ENCODE measurements at regions not wholly inside any gene's neighbourhood (a gene's known extent, or its start where the extent isn't known, plus 50 kb on each side); places are given as distances from the start of the nearest gene placed in this dataset.

GRCh38 chr12:124100572-124101178 is 127.7 kb downstream of the ZNF664 start:
- no peak overlapping the region for H2AFZ ChIP-seq (ENCODE audit: low read depth, low read length)
- H3F3A ChIP-seq (ENCODE audit: insufficient read depth, low read length, poor library complexity, severe bottlenecking), result no peaks in the 10 kb centered on the region
- no peaks in the 10 kb centered on the region for H3K9me2 ChIP-seq (ENCODE audit: insufficient read depth, low read length)
- H3K9ac ChIP-seq (ENCODE audit: low read length), result no peak overlapping the region
- H3K4me2 ChIP-seq (ENCODE audit: low read length), result no peak overlapping the region
- no peaks in the 10 kb centered on the region for H3K36me3 ChIP-seq (ENCODE audit: insufficient read depth, low read length)
- no peaks in the 10 kb centered on the region for H4K20me1 ChIP-seq (ENCODE audit: insufficient read depth)
- H3K79me2 ChIP-seq (replicated peaks; ENCODE audit: insufficient read depth, low read length), result no peaks in the 10 kb centered on the region
- TF ChIP-seq EZH2 (IDR thresholded peaks at IDR 0.05; ENCODE audit: borderline replicate concordance, insufficient read depth, low read length, poor library complexity, severe bottlenecking), result no peak
- TF ChIP-seq REST (IDR thresholded peaks at IDR 0.05; ENCODE audit: borderline replicate concordance), result no peak
- TF ChIP-seq EP300 (conservative IDR thresholded peaks at IDR 0.05; ENCODE audit: poor library complexity, severe bottlenecking), result no peak
- TF ChIP-seq RAD21 (conservative IDR thresholded peaks at IDR 0.05), result no peak
- TF ChIP-seq CTCF (IDR thresholded peaks at IDR 0.05; ENCODE audit: poor library complexity, severe bottlenecking), result no peak
- no peak for TF ChIP-seq SMC3 (conservative IDR thresholded peaks at IDR 0.05; ENCODE audit: poor library complexity)
- no peak for TF ChIP-seq POLR2AphosphoS5 (IDR thresholded peaks at IDR 0.05)
- no peak for TF ChIP-seq TAF1 (IDR thresholded peaks at IDR 0.05; ENCODE audit: low read depth)
- no peak for TF ChIP-seq MXI1 (conservative IDR thresholded peaks at IDR 0.05; ENCODE audit: poor library complexity, severe bottlenecking)
- H3K27ac ChIP-seq (ENCODE audit: low read length), result no peak overlapping the region
- H3K9me3 ChIP-seq (ENCODE audit: low read length), result no peaks in the 10 kb centered on the region
- H3K4me3 ChIP-seq (ENCODE audit: low read length), result no peak overlapping the region
- no peaks in the 10 kb centered on the region for H3K27me3 ChIP-seq (ENCODE audit: insufficient read depth, low read depth, low read length)

- Histone ChIP-seq H3K79me2 (replicated peaks; ENCODE audit: insufficient read depth, low read length) (no peaks in the 10 kb centered on the region), H3K4me2 (ENCODE audit: low read length) (no peak overlapping the region), H3K9me3 (ENCODE audit: low read length) (no peaks in the 10 kb centered on the region), H3F3A (ENCODE audit: insufficient read depth, low read length, poor library complexity, severe bottlenecking) (no peaks in the 10 kb centered on the region), H3K4me3 (ENCODE audit: low read length) (no peak overlapping the region), H3K9ac (ENCODE audit: low read length) (no peak overlapping the region), H4K20me1 (ENCODE audit: insufficient read depth) (no peaks in the 10 kb centered on the region), H3K27ac (ENCODE audit: low read length) (no peak overlapping the region), H3K36me3 (ENCODE audit: insufficient read depth, low read length) (no peaks in the 10 kb centered on the region), H3K9me2 (ENCODE audit: insufficient read depth, low read length) (no peaks in the 10 kb centered on the region), H3K27me3 (ENCODE audit: insufficient read depth, low read depth, low read length) (no peaks in the 10 kb centered on the region), H2AFZ (ENCODE audit: low read depth, low read length) (no peak overlapping the region)
- TF ChIP-seq RAD21 (conservative IDR thresholded peaks at IDR 0.05) (no peak), MXI1 (conservative IDR thresholded peaks at IDR 0.05; ENCODE audit: poor library complexity, severe bottlenecking) (no peak)
These were observed 132.5 kb downstream of the ZNF664 start for GRCh38 chr12:124105546-124105945.

Measured in neural cell (in vitro differentiated cells).